Skeletal muscle tissue (tissue), 3 donors: ENCODE measurements at regions not wholly inside any gene's neighbourhood (a gene's known extent, or its start where the extent isn't known, plus 50 kb on each side); places are given as distances from the start of the nearest gene placed in this dataset.
"Not testable (repeated sequence)": the region's sequence is repeated elsewhere in the genome, so short reads cannot be mapped to it uniquely, and the experiment has no call there.

Experiments used
- H3K27ac ChIP-seq: one replicate; pipeline ENCODE4 v1.7.0; 2013; ENCODE audit warnings: mild to moderate bottlenecking, low read depth, low read length, inconsistent platforms
- H3K27me3 ChIP-seq, 3 donors: one replicate each; pipeline ENCODE4 v1.7.0; 2013; ENCODE audit warnings: low read length in 3 of 3; ENCODE audit not compliant: control insufficient read depth in 3 of 3, insufficient read depth in 3 of 3
- H3K36me3 ChIP-seq, 3 donors: one replicate each; pipeline ENCODE4 v1.7.0; 2013; ENCODE audit warnings: low read length in 3 of 3; ENCODE audit not compliant: control insufficient read depth in 3 of 3, insufficient read depth in 3 of 3
- H3K4me1 ChIP-seq, 3 donors: one replicate each; pipeline ENCODE4 v1.7.0; 2013; ENCODE audit warnings: low read length in 3 of 3, mild to moderate bottlenecking in 3 of 3; ENCODE audit not compliant: control insufficient read depth in 3 of 3, insufficient read depth in 3 of 3
- H3K4me3 ChIP-seq, 3 donors: one replicate each; pipeline ENCODE4 v1.7.0; 2013; ENCODE audit warnings: low read length in 3 of 3
- H3K9ac ChIP-seq, 3 donors: one replicate each; pipeline ENCODE4 v1.7.0; 2013; ENCODE audit warnings: low read length in 3 of 3, mild to moderate bottlenecking in 3 of 3, moderate library complexity in 2 of 3, low read depth in 1 of 3
- H3K9me3 ChIP-seq, 3 donors: one replicate each; pipeline ENCODE4 v1.7.0; 2013; ENCODE audit warnings: low read length in 3 of 3; ENCODE audit not compliant: control insufficient read depth in 3 of 3
- donor health status: Osteomylitis.

DNA sequence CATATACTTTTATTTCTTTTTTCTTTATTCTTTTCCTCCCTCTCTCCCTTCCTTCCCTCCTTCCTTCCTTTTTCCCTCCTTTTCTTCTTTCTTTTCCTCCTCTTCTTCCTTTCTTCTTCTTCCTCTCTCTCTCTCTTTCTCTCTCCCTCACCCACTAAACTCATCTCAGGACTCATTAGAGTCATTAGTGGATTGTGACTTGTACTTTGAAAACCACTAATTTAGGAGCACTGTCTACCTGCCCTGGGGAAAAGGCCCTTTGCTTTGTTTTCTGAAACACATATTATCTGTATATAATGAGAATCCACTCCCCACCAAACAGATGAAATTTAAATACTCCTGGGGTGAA is 68.7 kb upstream of the CEP85L start:
- peaks cover 2 to 11% (median 3%) of the 10 kb centered on the region in 3 donors for H3K4me1 ChIP-seq
- H3K27ac ChIP-seq: no peak overlapping the region
- H3K4me3 ChIP-seq: no peak overlapping the region
- no peaks in the 10 kb centered on the region for H3K36me3 ChIP-seq
- no peaks in the 10 kb centered on the region for H3K9me3 ChIP-seq
- H3K27me3 ChIP-seq: no peaks in the 10 kb centered on the region
- no peak overlapping the region for H3K9ac ChIP-seq

DNA sequence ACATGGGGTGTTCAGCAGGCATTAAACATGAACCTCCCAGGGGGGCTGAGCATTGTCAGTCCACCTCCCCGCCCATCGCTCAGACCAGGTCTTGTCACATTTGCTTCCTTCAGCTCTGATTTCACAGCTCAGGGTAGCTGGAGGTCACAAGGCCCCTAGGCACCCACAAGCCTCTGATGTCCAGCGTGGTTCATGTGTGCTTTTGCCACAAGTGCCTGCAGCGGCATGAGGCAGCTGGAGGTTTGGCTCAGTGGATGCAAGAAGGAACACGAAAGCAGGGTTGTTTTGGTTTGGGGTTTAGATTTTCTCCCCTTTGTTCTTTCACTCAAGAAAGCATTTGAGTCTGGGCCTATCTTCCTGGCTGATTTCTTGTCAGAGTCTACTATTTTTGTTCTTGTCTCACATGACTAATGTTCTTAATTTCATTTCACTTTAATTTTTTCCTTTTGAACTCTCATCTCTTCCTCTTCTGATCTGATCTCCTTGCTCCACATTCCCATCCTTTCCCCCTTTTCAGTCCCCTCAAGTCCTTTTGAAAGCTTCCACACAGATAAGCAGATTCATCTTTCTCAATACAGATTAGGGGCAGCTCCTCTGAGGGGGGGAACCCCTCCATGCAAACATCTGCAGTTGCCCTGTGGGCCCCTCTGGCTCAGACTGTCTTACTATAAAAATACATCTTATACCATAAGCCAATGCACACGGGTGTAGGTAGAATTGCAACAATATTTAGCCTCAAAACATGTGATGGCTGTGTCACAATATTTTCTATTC is 68.1 kb upstream of the CEP85L start:
- H3K4me1 ChIP-seq: peaks cover 2 to 11% (median 3%) of the 10 kb centered on the region in 3 donors
- H3K9ac ChIP-seq: no peak overlapping the region
- H3K27me3 ChIP-seq: no peaks in the 10 kb centered on the region
- H3K4me3 ChIP-seq: no peak overlapping the region
- no peaks in the 10 kb centered on the region for H3K9me3 ChIP-seq
- no peaks in the 10 kb centered on the region for H3K36me3 ChIP-seq
- no peak overlapping the region for H3K27ac ChIP-seq

DNA sequence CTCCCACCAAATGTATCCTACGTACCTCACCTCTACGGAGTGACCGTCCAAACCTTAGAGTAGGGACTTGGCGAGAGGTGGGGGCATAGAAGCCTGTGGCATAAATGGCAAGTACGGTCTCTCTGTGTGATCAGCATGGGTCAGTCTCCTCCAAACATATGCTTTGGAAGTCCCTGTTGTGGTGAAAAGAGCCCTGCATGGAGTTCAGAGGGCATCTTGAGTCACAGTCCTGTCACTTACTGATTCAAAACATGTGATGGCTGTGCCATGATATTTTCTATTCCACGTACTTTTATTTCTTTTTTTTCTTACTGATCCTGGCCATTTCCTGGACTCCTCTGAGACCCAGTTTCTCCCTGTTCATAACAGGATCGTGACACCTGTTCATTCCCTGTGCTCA is 67.5 kb upstream of the CEP85L start:
- H3K36me3 ChIP-seq: no peaks in the 10 kb centered on the region
- H3K27me3 ChIP-seq: no peaks in the 10 kb centered on the region
- H3K4me3 ChIP-seq: no peak overlapping the region
- H3K27ac ChIP-seq: no peak overlapping the region
- no peaks in the 10 kb centered on the region for H3K9me3 ChIP-seq
- peaks cover 2 to 11% (median 3%) of the 10 kb centered on the region in 3 donors for H3K4me1 ChIP-seq
- H3K9ac ChIP-seq: no peak overlapping the region

DNA sequence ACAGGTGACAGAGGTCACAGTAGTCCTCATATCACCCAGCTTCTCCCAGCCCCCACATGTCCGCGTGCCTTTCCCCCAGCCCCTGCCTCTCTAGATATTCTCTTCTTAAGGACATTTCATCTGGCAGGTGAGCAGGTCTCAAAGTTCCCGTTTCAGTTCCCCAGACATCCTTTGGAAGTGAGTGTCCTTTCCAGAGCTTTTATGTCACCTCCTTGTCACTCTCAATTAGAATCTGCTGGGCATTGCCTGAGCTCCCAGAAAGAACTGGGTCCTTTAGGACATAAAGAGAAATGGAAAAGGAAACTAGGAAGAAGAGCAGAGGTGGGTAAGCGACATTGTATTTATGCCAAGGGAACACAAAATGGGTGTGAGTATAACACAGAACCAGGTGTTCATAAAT is 66.9 kb upstream of the CEP85L start:
- Histone ChIP-seq H3K9me3 (no peaks in the 10 kb centered on the region), H3K4me3 (no peak overlapping the region), H3K9ac (no peak overlapping the region), H3K27ac (no peak overlapping the region), H3K36me3 (no peaks in the 10 kb centered on the region), H3K4me1 (peaks cover 2 to 9% (median 2%) of the 10 kb centered on the region in 3 donors), H3K27me3 (no peaks in the 10 kb centered on the region)

DNA sequence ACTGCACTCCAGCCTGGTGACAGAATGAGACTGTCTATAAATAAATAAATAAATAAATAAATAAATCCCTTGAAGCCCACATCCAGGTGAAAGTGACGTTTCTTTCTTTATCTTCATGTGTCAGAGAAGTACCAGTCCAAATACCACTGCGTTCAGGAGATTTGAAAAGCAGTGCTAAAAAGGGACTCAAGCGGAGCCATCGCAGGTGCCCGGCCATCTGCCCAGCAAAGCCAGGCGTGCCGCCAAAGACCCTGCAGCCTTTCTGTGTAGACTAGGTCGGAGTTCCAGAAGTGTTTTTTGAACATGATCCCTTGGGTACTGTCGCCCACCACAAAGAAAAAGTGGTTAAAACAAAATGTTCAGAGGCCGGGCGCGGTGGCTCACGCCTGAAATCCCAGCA is 65.7 kb upstream of the CEP85L start:
- Histone ChIP-seq H3K9ac (no peak overlapping the region), H3K9me3 (no peaks in the 10 kb centered on the region), H3K27ac (no peak overlapping the region), H3K4me3 (no peak overlapping the region), H3K27me3 (no peaks in the 10 kb centered on the region), H3K4me1 (peaks cover 0 to under 1% (median 0%) of the 10 kb centered on the region in 3 donors), H3K36me3 (no peaks in the 10 kb centered on the region)

DNA sequence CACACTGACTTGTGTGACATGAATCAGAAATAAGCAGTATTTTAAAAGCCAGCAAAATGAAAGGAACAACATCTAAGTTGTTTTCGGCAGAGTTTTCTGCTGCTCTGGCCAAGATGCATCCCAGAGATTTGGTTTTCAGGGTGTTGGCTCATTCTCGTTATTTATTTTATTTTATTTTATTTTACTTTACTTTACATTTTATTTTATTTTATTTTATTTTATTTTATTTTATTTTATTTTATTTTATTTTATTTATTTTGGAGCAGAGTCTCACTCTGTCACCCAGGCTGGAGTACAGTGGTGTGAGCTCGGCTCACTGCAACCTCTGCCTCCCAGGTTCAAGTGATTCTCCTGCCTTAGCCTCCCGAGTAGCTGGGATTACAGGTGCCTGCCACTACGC is 64.5 kb upstream of the CEP85L start:
- H3K27ac ChIP-seq, H3K4me3 ChIP-seq, H3K36me3 ChIP-seq, H3K9me3 ChIP-seq, H3K9ac ChIP-seq, H3K27me3 ChIP-seq, H3K4me1 ChIP-seq: not testable (repeated sequence)

DNA sequence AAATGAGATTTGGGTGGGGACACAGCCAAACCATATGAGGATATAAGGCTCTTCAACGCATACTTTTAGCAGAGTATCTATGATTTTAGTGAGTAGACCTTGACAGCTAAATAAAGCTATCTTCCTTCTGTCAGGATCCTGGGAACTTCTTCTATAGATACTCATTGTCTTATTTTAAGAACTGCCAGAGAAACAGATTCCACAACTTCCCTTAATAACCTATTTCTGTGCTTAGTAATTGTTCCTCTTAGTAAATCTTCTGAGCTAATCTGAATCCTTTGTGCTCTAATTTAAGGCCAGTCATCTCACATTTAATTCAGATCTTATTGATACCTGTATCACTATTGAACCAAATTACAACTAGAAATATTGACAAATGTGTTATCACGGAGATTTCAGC is 64.0 kb upstream of the CEP85L start:
- H3K9me3 ChIP-seq: no peaks in the 10 kb centered on the region
- no peaks in the 10 kb centered on the region for H3K4me1 ChIP-seq
- H3K27ac ChIP-seq: no peak overlapping the region
- H3K27me3 ChIP-seq: no peaks in the 10 kb centered on the region
- no peak overlapping the region for H3K9ac ChIP-seq
- no peaks in the 10 kb centered on the region for H3K36me3 ChIP-seq
- no peak overlapping the region for H3K4me3 ChIP-seq

DNA sequence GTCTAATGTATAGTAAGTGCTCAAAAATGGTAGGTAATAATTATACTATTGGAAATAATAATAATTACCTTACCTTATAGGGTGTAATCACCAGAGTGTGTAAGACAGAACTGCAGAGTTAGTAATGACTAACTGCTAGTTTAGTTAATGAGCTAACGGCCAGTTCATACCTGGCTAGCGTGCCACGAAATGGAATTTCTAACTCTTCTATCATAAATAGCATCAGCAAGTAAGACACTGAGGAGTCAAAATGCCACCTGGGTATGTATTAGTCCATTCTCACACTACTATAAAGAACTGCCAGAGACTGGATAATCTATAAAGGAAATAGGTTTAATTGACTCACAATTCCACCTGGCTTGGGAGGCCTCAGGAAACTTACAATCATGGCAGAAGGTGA is 63.4 kb upstream of the CEP85L start:
- H3K9ac ChIP-seq: no peak overlapping the region
- no peak overlapping the region for H3K27ac ChIP-seq
- H3K27me3 ChIP-seq: no peaks in the 10 kb centered on the region
- H3K36me3 ChIP-seq: no peaks in the 10 kb centered on the region
- H3K9me3 ChIP-seq: no peaks in the 10 kb centered on the region
- H3K4me3 ChIP-seq: no peak overlapping the region
- peaks cover 0 to 5% (median 0%) of the 10 kb centered on the region in 3 donors for H3K4me1 ChIP-seq

DNA sequence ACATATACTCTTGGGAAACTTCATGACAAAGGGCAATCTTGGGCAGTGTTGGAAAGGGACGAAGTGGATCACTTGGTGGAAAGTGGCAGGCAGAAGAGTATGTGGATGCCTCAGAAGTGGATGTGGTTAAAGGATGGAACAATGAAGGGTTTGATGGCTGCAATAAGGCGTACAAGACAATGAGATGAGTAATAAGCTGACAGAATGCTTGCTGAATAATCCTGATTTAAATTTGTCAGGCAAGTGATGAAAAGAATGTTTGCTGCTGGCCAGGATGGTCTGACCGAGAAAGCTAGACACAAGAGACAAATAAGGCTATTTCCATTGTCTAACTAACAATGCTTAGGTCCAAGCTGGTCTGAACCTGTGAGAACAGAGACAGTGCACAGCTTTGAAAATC is 61.6 kb upstream of the CEP85L start:
- Histone ChIP-seq H3K9ac (no peak overlapping the region), H3K27ac (no peak overlapping the region), H3K4me3 (no peak overlapping the region), H3K9me3 (no peaks in the 10 kb centered on the region), H3K27me3 (no peaks in the 10 kb centered on the region), H3K4me1 (peaks cover 7 to 15% (median 11%) of the 10 kb centered on the region in 3 donors), H3K36me3 (no peaks in the 10 kb centered on the region)

DNA sequence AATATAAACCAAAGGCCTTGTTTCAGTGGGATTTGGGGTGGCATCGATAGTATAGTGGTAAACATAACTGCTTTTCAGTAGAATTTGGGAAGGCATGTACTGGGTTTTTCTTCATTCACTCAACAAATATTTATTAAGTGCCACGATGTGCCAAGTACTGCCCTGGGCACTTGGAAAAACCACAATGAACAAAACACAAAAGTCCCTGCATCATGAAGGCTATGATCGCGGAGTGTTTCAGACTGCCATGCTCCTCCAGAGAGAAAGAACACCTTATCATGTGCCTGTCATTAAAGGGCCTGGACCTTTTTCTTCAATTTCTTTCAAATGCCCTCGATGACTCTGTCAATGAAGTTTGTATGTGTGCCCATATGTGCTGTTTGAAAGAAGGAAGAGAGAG is 59.2 kb upstream of the CEP85L start:
- Histone ChIP-seq H3K9ac (no peak overlapping the region), H3K27me3 (no peaks in the 10 kb centered on the region), H3K4me3 (no peak overlapping the region), H3K27ac (no peak overlapping the region), H3K36me3 (no peaks in the 10 kb centered on the region), H3K4me1 (peaks cover 12 to 26% (median 17%) of the 10 kb centered on the region in 3 donors), H3K9me3 (no peaks in the 10 kb centered on the region)
